GM18511 (cell line): ENCODE measurements at regions not wholly inside any gene's neighbourhood (a gene's known extent, or its start where the extent isn't known, plus 50 kb on each side); places are given as distances from the start of the nearest gene placed in this dataset.
"Not testable (repeated sequence)": the region's sequence is repeated elsewhere in the genome, so short reads cannot be mapped to it uniquely, and the experiment has no call there.

ENCODE experiments used
- ATAC-seq: cut with Tn5 transposase; IDR thresholded peaks from one replicate; pipeline ENCODE4 v1.9.1; 2021; ENCODE audit warnings: mild to moderate bottlenecking, moderate library complexity; ENCODE audit not compliant: unreplicated experiment

DNA sequence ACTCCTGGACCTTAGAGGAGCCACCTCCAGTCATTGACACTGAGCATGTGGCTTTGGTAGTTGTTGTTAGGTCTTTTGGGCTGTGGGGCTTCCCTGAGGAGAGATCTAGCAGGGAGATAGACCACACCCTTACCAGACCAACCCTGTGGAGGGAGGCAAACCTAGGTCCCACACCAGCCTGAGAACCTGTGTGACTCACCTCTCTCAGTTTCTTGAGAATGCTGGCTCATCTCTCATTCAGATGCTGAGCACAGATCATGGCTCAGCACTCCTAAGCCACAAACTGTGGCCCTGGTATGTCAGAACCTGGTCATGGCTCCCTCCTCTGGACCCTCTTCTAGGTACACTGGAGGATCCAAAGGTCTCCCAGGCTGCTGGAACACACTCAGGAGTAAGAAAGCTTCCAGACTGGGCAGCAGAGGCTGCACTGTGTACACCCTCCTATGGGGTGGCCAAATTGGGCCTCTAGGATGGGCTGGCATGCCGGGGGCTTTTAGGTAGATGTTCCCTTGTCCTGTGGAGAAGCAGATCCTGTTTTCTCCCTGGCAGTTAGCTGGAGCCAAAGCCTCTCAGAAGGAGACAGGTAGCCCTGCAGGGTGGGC is 1294.5 kb downstream of the KHDRBS2 start:
- ATAC-seq, result no peak

DNA sequence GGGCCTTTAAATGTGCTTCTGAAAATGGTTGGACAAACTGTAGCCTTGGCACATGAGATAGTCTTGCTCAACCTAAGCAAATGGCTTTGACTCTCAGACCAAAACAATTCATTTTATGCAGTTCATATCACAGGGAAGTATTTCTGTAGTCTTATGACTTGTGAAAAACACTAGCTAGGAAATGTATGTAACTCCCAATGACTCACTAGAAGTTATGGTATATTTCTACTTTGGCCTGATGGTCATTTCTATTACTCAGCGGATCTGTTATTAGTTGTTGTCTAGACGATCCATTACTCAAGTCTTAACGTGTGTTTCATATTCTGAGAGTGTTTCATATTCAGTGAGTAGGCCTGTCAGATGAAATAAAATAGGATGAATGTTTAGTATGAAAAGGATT is 1333.5 kb downstream of the KHDRBS2 start:
- no peak for ATAC-seq

DNA sequence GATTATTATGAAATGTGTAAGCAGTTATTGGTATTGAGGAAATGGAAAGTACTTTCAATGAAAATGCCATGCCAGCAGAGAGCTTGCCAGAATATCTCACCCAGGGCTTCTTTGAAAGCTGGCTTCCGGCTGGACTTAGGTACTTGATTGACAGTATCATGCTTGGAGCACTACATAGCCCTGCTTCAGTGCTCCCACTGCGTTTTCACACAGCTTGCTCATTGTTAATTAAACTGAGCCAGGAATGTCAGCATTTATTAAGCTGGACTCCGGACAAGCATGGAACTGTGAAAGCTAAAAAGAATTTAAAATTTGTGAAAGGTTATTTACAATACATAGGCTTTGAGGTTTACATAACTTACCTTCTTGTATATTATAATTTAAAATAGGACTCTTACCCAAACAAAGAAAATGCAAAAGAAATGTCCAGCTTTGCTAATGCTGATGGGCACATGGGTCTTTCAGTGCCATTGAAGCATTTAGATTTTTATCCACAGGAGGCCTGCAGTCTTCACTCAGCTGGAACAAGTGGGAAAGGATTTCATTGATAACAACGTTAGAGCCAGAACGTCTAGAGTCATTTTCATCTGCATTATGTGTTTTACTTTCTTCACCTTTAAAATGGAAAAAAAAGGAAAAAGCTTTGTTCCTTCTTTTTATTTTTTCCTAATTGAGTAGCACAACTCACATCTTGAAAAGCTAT is 1335.7 kb downstream of the KHDRBS2 start:
- not testable (repeated sequence) for ATAC-seq

DNA sequence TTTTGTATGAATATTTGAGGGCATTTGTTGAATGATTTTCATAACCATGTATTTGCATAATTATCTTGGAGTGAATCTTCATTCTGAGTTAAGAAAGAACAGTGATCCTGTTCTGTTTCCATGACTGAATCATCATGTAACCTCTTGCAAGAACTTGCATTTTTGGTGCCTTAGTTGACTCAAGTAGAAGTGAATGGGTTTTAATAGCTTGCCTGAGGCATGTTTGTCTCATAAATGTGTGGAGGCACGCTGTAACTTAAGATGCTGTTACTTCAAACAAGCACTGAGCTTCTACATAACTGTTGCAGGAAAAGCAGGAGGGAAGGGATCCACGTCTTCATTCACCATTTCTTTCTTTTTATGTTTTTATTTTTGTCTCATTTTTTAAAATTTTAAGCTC is 1338.6 kb downstream of the KHDRBS2 start:
- ATAC-seq, result not testable (repeated sequence)

DNA sequence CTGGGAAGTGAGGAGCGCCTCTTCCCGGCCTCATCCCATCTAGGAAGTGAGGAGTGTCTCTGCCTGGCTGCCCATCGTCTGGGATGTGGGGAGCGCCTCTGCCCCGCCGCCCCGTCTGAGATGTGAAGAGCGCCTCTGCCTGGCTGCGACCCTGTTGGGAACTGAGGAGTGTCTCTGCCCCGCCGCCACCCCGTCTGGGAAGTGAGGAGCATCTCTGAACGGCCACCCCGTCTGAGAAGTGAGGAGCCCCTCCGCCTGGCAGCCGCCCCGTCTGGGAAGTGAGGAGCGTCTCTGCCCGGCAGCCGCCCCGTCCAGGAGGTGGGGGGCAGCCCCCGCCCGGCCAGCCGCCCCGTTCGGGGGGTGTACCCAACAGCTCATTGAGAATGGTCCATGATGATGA is 1341.2 kb downstream of the KHDRBS2 start:
- ATAC-seq, result not testable (repeated sequence)

DNA sequence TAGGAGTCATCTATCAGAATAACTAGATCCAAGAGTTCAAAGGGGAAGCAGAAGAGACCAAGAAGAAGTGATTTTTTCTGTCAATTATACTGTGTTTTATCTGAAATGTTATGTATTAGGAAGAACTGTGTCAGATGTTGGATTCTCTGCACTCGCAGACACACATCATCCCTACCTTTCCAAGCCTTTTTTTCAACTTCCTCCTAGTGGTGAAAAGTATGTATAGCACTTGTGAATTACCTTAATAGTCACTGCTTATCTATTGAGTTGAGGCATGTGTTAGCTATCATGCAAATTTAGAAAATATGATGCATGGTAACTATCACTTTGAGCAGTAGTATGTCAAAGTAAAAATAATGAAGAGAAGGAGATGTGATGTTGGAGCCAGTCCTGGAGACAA is 1350.1 kb downstream of the KHDRBS2 start:
- not testable (repeated sequence) for ATAC-seq

DNA sequence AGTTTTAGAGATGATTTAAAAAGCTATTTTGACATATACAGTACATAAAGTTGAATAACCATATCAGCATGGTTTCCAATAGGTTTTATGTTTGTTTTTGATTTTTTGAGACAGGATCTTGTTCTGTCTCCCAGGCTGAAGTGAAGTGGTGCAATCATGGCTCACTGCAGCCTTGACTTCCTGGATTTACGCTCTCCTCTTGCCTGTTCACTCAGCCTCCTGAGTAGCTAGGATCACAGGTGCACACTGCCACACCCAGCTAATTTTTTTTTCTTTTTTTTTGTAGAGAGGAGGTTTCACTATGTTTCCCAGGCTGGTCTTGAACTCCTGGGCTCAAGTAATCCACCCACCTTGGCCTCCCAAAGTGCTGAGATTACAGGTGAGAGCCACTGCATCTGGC is 1366.4 kb downstream of the KHDRBS2 start:
- ATAC-seq, result not testable (repeated sequence)

DNA sequence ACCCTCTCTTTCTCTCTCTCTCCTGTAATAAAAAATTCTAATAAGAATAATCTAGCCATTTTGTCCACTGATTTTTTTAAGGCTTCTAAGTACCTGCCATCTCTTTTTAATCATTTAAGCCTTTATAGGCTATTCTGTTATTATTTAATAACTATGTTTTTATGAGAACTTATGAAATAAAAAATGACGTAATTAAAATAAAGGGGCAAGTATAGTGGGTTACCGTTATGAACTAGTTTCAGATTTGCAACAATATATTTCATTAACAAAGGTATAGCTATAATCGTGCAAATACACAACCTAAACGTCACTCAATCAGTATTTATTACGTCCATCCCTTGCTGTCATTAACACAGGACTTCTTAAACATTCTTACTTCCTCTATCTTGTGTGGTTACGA is 1382.2 kb downstream of the KHDRBS2 start:
- not testable (repeated sequence) for ATAC-seq

DNA sequence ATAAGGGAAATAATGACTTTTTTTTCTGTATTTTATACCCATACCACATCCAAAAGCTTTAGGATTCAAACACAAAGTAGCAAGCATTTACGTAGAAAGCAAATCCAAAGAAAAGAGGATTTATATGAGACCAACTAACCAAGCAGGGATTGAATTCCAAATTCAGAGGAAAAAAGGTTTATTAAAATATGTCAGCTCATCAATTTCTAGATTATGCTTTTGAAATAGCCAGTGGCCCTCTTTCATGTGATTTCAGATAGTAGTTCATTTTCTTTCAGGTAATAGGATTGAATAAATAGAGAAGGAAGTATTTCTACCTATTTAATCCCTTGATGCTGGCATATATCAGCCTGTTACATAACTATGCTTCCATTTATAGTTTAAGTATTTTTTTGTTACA is 1392.7 kb downstream of the KHDRBS2 start:
- ATAC-seq, result not testable (repeated sequence)

DNA sequence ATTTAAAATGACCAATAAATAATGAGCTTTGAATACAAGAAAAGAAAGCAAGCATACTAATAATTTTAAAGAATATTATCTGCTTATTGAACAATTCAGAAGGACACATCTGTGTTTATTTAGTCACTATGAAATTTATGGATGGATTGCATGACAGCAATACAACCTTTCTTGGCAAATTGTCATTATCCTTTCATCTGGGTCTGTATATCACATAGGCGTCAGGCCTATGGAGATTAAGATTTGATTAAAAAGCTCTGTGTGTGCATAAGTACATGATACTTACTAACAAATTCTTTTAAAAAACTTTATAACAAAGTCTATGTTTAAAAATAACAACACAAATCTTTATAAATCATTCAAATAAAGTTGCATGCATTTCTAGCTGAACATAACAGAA is 1394.4 kb downstream of the KHDRBS2 start:
- no peak for ATAC-seq

DNA sequence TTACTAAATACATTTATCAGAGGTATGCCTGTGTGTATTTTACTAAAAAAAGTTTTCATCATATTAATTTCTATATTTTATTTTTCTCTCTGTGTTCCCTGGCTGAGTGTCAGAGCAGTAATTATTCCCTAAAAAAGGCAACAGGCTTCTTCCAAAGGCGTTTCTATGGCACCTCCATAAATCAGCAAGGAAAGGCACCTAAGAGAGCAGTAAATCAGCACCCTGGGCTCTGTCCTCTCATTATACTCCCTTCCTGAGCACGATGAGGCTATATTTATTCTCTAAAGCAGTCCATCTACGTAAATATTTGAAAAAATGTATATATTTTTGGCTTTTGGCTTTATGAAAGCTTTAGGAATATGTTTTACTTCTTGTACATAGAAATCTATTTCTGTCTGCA is 1408.6 kb downstream of the KHDRBS2 start:
- ATAC-seq, result not testable (repeated sequence)

DNA sequence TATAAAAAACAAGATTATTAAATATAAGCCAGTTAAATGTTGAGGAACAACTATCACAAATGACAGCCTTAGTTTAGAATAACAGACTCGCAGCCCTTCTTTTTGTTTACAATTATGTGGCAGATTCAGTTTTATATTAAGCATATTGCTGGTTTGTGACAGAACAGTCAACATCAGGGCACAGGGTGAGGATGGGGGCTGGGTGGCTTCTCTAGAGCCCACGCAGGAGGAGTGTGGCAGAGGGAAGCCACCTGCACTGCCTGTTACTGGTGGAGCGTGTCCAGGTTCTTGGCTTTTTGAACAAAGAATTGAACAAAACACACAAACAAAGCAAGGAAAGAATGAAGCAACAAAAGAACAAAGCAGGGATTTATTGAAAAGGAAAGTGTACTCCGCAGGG is 1415.2 kb downstream of the KHDRBS2 start:
- ATAC-seq, result not testable (repeated sequence)

DNA sequence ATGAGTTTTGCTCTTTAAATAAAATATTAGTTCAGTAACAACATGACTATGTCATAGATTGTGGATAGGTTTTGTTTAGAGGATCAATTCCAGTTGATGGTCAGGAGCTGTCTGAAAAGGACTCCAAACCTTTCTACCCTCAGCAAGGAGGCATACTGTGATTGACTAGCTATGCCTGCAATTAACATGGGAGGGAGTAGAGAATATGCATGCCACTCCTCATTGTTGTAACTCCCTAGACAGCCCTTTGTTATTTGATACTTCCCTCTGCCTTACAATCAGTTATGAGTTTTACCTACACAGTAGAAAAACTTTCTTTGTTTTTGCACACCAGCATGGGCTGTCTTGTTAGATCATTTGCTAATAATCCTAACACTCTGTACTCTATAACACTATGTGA is 1418.5 kb downstream of the KHDRBS2 start:
- ATAC-seq, result no peak

DNA sequence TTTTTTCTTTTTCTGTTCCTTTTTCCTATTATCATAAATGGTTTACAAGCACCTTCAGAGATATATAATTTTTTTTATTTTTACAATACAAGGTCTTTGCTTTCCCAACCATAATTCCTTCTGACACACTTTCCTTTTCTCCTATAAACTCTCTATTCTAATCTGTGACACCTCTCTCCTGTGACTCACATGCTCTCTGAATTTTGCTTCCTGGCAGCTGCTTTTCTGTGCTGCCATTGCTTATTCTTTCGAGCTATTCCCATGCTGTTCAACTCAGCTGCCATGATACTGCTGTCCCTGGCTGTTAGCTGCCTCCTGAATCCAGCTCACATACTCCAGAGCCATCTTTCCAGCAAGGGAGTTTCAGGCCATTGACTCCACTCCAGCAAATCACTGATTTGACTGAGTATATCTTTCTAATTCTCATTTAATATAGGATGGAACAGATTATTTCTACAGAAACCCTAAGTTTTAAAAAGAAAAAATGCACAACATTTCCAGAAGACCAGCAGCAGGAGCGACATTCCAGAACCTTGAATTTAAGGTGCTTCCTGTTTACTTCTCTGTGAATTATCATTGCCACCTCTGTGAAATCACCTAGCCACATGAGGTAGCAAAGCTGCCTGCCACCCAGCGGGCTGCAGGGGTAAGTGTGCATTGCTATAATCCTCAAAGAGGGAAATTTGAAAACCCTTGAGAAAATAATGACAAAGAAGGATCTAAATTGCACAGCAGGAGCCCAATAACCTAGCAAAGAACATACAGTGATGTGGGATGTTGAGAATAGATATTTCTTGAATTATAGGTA is 1442.6 kb downstream of the KHDRBS2 start:
- ATAC-seq, result not testable (repeated sequence)

DNA sequence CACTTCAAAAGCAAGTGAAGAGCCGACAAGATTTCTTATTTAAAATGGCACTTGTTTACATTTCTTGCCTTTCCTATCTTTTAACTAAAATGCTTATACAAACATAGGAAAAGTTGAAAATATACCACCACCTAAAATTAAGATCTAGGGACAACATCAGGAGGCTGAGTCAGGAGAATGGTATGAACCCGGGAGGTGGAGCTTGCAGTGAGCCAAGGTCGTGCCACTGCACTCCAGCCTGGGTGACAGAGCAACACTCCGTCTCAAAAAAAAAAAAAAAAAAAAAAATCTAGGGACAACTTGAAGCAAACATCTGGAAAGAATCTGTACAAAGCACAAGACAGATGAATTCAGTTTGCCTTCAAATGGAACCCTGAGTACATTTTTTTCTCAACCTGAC is 1455.3 kb downstream of the KHDRBS2 start:
- ATAC-seq, result not testable (repeated sequence)

DNA sequence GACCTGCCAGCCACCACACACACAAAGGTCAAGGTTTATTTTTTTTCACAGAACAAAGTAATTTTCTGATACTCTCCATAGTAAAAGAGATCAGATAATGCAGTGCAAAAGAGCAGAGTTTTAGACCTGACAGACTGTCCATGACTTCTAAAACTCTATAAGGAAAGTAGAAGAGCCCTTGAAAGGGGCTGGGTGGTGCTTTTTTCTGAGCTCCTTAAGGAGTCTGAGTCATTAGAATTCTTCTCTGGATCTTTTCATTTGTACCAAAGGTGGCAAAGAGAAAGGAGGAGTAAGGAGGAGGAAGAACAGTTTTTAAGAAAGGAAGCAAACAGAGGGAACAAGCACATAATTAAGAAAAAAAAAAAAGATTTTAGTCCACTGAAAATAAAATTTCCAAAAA is 1463.4 kb downstream of the KHDRBS2 start:
- ATAC-seq, result not testable (repeated sequence)

DNA sequence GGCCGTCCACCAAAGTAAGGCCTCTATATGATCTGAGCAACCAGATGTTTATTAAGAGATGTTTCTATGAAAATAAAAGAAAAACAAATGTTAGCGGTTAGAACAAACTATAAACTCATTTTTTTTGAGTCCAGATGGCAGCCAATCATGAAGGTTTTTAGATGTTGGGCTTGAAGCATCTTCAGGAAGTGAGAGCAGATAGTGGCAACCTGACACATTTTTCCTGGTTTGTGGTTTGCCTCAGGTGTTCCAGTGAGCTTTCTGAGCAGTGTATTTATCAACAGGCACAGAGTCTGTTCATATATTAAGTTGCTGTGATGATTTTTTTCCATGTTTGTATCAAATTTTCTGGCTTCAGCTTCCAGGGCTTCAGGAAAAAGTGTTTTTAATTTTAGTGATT is 1468.0 kb downstream of the KHDRBS2 start:
- not testable (repeated sequence) for ATAC-seq

DNA sequence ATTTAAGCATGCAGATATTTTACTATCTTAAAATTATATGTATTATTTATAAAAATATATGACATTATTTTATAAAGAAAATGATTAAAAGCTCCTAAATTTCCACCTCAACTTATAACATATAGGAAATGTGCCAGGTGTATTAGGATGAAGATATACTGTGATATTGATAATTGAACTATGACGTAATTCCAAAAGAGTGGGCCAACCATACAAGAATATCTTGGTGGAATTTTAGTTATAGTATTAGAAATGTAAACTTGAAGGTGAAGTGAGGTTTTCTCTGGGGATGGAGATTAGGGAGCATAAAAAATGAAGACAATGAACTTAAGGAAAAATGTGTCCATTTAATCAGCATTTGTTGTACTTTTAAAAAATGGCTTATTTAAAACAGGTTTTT is 1471.2 kb downstream of the KHDRBS2 start:
- not testable (repeated sequence) for ATAC-seq

DNA sequence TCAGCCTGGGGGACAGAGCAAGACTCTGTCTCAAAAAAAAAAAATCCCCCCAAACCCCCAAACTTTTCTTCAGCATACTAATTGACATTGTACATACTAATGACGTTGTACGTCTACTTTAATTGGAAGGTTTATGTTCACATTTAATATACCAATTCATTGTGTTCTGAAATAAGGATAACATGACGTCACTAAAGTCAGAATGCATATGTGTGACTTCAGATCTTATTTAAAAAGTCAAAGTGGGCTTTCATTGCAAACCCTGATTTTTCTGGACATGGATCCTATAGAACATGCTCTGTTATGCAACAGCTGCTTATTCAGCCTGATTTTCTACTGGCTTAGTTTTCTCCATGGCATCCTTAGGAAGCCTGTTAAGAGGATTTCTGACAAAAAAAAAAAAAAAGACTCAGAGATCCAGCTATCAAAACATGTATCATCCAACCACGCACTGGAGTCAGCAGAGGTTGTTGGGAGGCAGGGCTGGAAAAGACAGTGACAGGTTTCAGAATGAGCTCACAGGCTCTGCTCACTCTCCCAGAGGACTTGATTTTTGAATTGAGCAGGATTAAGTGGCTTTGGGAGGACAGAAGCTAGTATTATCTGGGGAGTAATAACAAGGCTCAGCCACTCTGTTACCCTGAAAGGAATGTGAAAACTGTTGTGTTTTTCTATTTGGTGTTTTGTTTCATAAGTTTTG is 1472.0 kb downstream of the KHDRBS2 start:
- ATAC-seq, result not testable (repeated sequence)

DNA sequence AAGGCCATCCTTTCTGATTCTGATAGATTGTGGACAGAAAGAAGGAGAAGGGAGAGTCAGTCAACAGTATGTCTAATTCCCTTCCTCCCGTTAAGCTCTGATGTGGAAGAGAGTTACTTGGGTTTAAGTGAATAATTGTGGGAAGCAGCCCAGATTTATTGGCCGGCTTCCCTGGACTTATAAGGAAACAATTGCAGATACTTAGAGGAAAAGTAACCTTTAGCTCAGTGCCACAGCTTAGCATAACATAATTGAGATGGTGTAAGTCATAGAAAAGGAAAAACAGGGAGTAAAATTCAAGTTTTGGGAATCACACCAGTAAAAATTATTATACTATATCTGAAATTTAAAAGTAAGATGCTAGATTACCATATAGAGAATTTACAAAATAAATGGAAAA is 1475.8 kb downstream of the KHDRBS2 start:
- ATAC-seq, result not testable (repeated sequence)

DNA sequence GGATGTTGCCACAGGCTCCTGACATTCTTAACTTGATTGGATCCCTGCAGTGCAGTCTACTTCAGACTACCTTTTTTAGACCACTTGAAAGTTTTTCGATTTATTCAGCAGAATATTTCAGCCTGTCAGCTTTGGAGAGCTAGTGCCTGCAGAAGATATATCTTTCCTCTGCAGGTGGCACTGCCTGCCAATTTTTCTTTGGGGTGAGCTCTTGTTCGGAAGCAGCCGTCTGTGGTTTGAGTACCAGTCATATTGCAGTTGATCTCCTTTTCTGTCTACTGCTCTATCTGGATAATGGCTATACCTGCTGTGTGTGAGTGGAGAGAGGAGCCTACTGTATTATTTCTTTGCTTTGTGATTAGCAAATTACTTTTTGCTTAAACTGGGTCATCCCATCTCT is 1486.9 kb downstream of the KHDRBS2 start:
- not testable (repeated sequence) for ATAC-seq
